HG03460 (cell line): ENCODE measurements at regions not wholly inside any gene's neighbourhood (a gene's known extent, or its start where the extent isn't known, plus 50 kb on each side); places are given as distances from the start of the nearest gene placed in this dataset.
"Not testable (repeated sequence)": the region's sequence is repeated elsewhere in the genome, so short reads cannot be mapped to it uniquely, and the experiment has no call there.

ENCODE experiments used
- ATAC-seq: cut with Tn5 transposase; IDR thresholded peaks from one replicate; pipeline ENCODE4 v1.9.1; 2021; ENCODE audit not compliant: unreplicated experiment

- ATAC-seq: no peak
These were observed 81.4 kb downstream of the ACAA2 start for GRCh38 chr18:49731860-49732311.

- ATAC-seq: no peak
These were observed 81.9 kb downstream of the ACAA2 start for GRCh38 chr18:49731421-49731841.

DNA sequence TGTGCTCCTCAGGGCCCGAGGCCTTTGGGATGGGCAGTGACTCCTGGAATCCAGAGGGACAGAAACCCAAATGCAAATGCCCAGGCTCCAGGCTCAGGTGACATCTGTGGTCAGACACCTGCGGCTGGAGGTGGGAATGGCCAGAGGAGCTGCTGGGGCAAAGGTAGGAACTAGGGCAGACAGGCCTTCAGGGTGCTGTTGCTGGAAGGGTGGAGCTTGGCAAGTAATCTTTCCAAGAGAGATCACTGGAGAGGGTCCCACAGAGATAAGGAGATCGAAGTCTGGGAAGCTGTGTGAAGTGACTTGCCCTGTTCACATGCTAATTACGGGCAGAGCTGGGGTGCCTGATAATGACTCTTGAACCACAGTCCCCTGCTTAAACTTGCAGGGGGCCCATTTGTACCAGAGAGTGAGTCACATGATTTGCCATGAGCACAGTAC, 82.4 kb downstream of the ACAA2 start:
- ATAC-seq: no peak

GRCh38 chr18:49728542-49728941, 84.8 kb downstream of the ACAA2 start:
- ATAC-seq: no peak

DNA sequence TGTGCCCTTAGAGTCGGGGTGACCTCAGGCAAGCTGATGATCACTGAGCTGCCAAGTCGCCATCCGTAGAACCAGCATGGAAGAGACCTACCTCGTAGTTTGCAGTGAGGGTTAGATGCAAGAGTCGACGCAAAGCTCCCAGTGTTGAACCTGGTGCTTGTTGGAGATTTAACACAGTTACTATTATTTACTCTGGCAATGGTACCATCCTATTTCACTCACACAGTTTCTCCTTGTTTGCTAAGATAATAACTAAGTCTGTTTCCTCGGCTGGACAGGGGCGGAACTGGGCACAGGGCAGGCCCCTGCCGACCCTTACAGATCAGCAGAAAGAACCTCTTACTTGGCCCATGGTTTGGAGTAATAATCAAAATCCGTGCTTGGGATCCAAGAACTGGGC, 85.5 kb downstream of the ACAA2 start:
- ATAC-seq: no peak

DNA sequence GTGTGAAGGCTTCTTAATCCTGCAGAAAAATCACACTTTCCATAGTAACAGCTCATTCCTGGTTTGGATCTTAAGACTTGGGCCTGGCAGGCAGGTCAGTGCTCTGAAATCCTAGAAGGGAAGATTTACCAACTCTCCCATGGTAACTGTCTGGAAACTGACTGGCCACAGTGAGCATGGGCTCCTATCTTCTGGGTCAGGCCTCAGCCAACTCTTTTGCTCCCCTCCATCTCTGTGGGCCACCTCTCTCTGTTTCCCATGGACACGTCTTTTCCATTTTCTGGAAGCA, 86.7 kb downstream of the ACAA2 start:
- no peak for ATAC-seq

- ATAC-seq: no peak
These were observed 87.3 kb downstream of the ACAA2 start for GRCh38 chr18:49725809-49726674.

DNA sequence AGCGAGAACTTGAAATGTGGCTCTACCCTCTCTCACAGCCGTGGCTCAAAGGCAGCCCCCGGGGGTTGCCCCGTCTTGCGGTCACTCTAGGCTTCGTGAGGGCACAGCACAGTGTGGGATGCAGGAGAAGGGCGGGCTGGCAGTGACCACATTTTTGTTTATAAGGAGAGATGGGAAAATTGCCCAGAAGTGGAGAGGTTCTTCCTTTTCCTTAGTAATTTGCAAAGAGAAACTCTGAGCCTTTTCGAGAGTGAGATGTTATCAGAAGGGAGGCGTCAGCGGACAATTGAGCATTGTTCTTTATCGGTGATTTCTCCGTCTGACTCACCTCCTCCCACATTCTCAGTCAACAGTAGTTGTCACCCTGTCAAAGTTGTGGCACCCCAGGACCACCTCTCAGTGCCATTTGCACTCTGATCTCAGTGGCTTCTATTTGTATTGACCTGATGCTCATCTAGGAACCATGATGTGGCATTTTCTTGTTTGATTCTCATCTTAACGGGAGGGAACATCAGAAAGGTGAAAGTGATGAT, 89.6 kb downstream of the ACAA2 start:
- ATAC-seq: no peak

- no peak for ATAC-seq
These were observed 90.9 kb downstream of the ACAA2 start for GRCh38 chr18:49722477-49722876.

GRCh38 chr18:49721981-49722380, 91.4 kb downstream of the ACAA2 start:
- ATAC-seq: no peak

- ATAC-seq: not testable (repeated sequence)
These were observed 92.4 kb downstream of the ACAA2 start for GRCh38 chr18:49720944-49721343.

DNA sequence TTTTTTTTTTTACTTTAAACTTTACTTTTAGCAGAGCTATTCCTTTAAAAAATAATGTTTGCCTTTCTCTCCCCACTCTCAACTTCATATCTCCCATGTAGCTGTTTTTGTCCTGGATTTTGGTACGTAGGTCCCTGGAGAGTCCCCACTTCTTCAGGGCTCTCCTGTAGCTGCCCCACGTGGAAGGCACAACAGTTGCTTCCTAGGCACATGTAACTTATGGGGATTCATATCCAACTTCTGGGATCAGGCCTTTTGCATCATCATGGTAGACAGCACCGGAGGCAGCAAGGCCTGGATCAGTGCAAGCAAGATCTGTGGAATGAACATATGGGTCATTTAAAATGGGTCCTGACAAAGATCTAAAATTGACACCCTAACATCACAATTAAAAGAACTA, 95.7 kb downstream of the ACAA2 start:
- no peak for ATAC-seq

- no peak for ATAC-seq
These were observed 97.3 kb downstream of the ACAA2 start for GRCh38 chr18:49716035-49716434.

DNA sequence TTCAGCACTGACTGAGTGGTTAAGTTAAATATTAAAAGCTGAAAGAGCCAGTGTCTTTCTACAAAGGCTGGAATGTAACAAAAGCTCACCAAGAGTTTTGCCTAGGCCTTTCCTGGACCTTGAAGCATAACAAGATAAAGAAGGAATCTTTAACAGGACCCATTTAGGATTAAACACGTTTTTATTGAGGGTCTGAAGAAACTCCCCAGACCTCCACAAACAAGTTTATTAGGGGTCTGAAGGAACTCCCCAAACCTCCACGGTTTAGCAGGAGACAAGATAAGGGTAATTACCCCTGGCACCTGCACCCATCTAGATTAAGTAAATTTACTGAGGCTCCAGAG, 104.0 kb downstream of the ACAA2 start:
- no peak for ATAC-seq

DNA sequence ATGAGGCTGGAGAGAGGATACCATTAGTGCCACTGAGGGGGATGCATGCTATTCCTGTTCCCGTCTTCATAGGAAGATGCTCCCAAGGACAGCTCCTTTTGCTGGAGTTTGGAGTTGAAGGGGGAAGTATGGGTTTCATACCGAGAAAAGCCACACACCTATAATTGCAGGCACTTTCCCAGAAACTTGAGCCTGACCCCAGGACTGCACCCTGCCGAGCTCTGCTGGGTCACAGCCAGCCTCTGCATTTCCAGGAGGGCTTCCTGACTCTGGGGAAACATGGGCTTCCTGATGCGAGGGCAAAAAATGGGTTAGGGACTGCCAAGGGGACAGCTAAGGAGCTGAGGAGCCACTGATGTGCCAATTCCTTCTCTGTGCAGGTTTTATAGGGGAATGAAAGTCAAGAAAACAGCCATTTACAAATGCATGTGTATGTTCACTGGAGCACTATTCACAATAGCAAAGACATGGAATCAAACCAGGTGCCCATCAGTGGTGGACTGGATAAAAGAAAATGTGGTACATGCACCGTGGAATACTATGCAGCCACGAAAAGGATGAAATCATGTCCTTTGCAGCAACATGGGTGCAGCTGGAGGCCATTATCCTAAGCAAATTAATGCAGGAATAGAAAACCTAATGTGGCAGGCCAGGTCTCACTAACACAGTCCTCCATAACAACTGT, 104.5 kb downstream of the ACAA2 start:
- ATAC-seq: no peak

DNA sequence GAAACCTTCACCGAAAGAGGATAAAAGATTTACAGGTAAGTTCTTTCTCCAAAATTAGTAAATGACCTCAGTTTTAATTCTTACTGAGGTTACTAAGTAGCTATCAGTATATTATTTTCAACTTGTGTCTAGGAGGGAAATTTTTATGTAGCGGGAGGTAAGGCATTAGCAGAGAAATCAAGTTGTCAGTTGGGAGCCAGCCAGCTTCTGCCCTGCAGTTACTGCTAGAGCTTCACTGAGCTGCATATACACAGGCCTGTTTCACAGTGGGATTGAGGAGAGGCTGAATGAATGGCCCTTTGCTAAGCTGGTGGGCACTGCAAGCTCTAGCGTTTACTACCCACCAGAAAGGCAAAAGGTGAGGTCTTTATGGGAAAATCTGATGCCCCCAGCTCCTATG, 105.7 kb downstream of the ACAA2 start:
- ATAC-seq: no peak

GRCh38 chr18:49704334-49704733, 109.0 kb downstream of the ACAA2 start:
- ATAC-seq: no peak

GRCh38 chr18:49701190-49701589, 112.1 kb downstream of the ACAA2 start:
- ATAC-seq: no peak

DNA sequence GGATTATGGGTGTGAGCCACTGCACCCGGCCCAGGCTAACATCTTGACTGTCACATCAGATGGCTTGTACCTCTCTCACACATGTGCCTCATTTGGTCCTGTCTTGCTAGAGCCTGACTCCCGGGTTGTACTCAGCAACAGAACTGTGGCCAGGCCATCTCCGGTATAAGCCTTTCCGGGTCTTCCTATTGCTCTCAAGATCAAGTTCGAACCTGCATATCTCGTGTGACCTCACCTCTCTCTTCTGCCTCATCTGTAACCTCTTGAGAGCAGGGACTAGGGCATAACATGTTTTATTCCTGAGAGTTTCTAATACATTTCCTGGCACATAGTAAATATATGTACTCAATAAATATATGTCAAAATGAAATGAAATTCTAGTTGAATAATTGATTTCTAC, 114.0 kb downstream of the ACAA2 start:
- ATAC-seq: no peak

DNA sequence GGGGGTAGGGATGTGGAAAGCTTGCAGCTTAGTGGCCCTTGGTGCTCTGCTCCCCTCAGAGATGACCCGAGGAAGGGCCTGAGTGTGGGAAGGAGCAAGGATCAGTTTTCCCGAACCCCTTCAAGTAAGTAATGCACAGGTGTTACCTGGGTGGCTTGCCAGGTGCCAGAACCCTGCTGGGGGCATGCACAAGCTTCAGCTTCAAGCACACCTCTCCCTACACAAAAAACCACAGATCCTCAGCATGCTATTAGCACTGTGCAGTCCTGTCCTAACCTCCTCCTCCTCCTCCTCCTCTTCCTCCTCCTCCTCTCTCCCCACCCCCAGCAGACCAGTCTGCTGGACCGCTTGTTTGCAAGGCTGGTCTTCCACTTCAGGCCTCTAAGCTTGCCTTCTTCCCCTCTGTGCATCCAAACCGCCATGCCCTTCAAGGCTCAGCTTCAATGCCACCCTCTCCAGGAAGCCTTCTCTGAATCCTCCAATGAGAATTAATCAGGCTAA, 114.8 kb downstream of the ACAA2 start:
- no peak for ATAC-seq

GRCh38 chr18:49697757-49698524, 115.4 kb downstream of the ACAA2 start:
- ATAC-seq: no peak
